GM12865 (cell line): ENCODE measurements at regions not wholly inside any gene's neighbourhood (a gene's known extent, or its start where the extent isn't known, plus 50 kb on each side); places are given as distances from the start of the nearest gene placed in this dataset.
"Not testable (repeated sequence)": the region's sequence is repeated elsewhere in the genome, so short reads cannot be mapped to it uniquely, and the experiment has no call there.

ENCODE experiments used
- DNase-seq: peaks from one replicate; pipeline ENCODE4 v3.0.0; 2010; ENCODE audit warnings: low read depth
- H3K4me3 ChIP-seq: 2 replicates; pipeline ENCODE4 v1.5.1; 2011; ENCODE audit warnings: mild to moderate bottlenecking, low read depth, low read length, control low read depth
- TF ChIP-seq, protein P1 (sequence below): IDR thresholded peaks from 2 replicates; pipeline ENCODE4 v1.5.1; 2011; ENCODE audit warnings: low read length, control low read depth, low read depth, inconsistent platforms; ENCODE audit not compliant: insufficient read depth; ENCODE audit errors: missing control alignments

DNA sequence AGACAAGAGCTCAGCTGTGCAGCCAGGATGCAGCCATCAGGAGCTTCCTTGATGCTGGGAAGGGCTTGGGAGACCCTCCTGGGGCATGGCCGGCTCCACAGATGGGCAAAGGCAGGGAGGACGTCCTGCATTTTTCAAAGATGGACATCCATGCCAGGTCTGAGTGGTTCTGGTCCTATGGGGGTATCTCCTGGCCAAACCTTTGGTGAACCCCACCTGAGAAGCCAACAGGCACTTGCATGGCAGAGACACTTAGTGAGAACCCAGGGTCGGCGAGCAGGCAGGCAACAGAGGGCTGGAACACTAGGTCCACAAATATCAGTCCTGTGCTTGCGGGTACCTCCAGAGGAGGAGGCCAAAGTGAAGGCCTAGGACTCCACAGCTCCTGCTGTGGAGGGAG is 70.0 kb downstream of the KCTD15 start:
- TF ChIP-seq, protein P1, sequence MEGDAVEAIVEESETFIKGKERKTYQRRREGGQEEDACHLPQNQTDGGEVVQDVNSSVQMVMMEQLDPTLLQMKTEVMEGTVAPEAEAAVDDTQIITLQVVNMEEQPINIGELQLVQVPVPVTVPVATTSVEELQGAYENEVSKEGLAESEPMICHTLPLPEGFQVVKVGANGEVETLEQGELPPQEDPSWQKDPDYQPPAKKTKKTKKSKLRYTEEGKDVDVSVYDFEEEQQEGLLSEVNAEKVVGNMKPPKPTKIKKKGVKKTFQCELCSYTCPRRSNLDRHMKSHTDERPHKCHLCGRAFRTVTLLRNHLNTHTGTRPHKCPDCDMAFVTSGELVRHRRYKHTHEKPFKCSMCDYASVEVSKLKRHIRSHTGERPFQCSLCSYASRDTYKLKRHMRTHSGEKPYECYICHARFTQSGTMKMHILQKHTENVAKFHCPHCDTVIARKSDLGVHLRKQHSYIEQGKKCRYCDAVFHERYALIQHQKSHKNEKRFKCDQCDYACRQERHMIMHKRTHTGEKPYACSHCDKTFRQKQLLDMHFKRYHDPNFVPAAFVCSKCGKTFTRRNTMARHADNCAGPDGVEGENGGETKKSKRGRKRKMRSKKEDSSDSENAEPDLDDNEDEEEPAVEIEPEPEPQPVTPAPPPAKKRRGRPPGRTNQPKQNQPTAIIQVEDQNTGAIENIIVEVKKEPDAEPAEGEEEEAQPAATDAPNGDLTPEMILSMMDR: no peak
- no peak overlapping the region for H3K4me3 ChIP-seq
- DNase-seq: no peak

- no peak for DNase-seq
- TF ChIP-seq, protein P1: no peak
- H3K4me3 ChIP-seq: no peak overlapping the region
These were observed 71.5 kb downstream of the KCTD15 start for GRCh38 chr19:33868076-33868735.

DNA sequence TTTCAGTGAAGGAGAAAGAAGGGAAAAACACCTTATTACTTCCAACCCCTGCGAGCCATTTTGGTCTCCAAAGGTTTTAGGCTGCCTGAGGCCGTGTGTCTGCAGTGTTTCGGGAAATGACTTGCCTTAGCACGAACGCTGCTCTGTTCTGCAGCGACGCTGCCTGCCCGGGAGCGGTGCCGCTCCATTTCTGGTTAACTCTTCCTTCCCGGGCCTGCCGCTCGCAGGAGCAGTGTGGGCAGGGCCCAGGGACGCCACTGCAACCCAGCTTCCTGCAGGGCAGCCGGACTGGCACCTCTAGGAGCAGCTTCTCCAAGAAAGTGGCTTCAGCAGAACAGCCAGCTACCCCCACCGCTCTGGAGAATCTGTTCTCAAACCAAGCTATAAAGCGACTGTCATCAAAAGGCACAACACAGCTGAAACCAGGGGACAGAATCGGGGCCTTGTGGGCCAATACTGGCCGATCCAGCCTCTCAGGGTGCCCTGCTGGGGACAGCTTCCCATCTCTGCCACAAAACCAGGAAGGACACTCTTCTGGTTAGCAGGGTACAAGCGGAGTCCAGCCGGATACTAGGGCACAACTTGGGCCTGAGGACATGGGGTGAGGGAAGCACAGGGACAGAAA is 72.2 kb downstream of the KCTD15 start:
- TF ChIP-seq, protein P1: no peak
- no peak overlapping the region for H3K4me3 ChIP-seq
- no peak for DNase-seq

DNA sequence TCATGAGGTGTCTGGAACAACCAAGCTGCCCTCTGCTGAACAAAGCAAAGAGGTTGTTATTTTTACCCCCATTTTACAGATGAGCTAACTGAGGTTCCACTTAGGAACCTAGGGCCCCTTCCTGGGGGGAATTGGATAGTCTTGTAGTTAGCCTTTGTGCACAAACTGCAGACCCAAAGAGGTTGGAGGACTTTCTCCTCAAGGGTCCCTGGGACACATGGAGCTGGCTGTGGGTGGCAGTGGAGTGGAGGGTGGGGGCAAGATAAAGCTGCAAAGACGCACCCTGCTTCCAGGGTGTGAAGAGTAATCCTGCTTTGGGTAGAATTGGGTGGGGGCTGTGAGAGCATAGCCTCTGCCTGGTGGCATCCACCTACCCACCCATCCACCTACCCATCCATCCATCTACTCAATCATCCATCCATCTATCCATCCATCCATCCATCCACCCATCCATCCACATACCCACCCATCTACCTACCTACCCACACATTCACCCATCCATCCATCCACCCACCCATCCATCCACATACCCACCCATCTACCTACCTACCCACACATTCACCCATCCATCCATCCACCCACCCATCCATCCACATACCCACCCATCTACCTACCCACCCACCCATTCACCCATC is 73.7 kb downstream of the KCTD15 start:
- not testable (repeated sequence) for H3K4me3 ChIP-seq, DNase-seq

DNA sequence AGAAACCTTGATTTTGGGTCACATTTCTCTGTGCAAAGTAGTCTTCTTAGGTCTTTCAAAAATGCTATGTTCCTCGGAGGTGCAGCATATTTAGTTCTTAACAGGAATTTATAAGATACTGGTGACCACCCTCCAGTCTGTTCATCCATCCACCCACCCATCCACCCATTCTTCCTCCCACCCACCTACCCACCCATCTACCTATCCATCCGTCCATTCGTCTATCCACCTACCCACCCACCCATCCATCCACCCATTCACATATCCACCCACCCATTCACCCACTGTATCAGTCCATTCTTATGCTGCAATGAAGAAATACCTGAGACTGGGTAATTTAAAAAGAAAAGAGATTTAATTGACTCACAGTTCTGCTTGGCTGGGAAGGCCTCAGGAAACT is 74.9 kb downstream of the KCTD15 start:
- no peak for DNase-seq
- TF ChIP-seq, protein P1: no peak
- no peak overlapping the region for H3K4me3 ChIP-seq

GRCh38 chr19:33872445-33873320 is 76.0 kb downstream of the KCTD15 start:
- no peak for DNase-seq

More at GRCh38 chr19:33872445-33873320, 76.0 kb downstream of the KCTD15 start:
- no peak overlapping the region for H3K4me3 ChIP-seq
- TF ChIP-seq, protein P1: no peak
